Stimulated activated CD4-positive, alpha-beta T cell treated with anti-CD3 and anti-CD28 coated beads, Interleukin-12 subunit alpha, Interleukin-12 subunit beta, amount 100 ng/mL, for 24 hours (primary cell): ENCODE measurements at regions not wholly inside any gene's neighbourhood (a gene's known extent, or its start where the extent isn't known, plus 50 kb on each side); places are given as distances from the start of the nearest gene placed in this dataset.

Experiments used
- DNase-seq, 2 experiments: peaks; one replicate each; pipeline ENCODE4 v3.0.0-alpha.2; 2020; ENCODE audit warnings: low read depth in 2 of 2

DNA sequence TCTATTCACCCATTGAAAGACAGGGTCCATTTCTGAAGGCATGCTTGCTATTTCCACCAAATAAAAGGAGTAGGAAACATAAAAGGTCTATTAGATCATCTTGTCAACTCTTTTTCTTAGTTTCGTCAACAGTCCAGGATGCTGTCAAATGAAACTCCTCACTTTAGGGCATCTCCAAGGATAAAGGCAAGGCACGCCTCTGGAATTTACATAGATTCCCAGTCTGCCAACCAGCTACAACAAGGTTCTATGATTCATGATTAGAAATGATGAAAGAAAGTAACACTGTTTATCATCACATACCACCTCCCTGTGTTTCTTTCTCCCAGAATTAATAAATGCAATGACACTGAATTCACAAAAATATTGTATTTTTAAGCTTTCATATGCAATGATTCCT lies 636.3 kb downstream of the LTN1 start:
- DNase-seq = no peak

DNA sequence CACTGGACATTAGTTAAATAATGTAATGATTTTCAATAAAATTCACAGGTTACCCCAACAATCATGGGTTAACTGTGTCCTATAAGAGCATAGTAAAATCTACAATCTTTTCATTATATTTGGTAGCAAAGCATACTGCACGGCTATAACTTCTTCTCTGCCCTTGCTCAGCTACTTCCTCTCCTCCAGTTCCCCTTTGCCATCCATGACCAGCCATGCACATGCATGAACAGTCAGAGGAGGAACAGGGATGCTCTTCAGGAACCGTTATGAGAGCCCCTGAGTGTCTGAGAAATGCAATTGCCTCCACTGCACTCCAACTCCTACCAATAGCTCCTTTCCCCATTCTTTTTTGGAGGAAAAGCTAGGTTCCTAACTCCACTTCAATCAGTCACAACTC lies 646.7 kb downstream of the LTN1 start:
- no peak for DNase-seq

DNA sequence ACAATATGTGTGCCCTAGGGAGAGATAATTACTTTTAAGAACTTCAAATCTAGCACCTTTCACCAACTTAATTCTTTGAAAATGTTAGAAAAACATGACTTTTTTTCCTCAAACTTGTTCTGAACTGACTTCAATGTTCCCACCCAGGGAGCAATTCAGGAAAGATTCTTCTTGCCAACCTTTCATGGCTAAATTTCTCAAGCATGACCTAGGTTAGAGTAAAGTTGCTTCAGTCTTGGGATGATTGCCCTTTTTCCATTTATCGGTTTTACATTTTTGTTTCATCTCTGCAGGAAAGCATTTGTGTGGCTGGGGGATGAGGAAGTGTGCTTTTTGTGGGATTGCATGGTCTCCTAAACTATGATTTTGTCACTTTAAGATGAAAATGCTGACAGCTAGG lies 647.7 kb downstream of the LTN1 start:
- DNase-seq = no peak

DNA sequence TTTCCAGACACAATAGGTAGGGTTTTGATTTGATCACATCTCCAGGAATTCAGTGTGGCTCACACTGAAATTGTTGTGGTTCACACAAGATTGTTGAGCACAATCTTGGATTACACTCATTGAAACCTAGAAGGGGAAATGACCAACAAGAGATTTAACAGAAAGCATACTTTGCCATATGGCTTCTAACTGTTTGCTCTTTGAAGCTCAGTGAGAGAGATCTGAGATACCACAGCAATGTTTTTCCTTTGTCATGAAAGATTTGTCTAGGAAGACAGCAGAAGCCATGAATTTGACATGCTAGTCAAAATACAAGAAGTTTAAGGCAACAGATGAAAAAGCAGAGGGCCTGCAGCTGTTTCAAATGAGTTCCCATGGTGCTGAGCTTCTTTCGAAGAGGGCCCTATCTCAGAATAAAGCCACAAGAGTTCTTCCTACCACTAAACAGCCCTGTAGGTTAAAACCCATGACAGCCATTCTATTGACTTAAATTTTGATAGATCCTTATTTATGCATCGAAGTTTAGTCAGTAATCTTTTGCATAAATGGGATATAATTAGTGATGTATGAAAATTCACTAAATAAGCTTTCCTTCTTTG lies 650.4 kb downstream of the LTN1 start:
- no peak for DNase-seq

DNA sequence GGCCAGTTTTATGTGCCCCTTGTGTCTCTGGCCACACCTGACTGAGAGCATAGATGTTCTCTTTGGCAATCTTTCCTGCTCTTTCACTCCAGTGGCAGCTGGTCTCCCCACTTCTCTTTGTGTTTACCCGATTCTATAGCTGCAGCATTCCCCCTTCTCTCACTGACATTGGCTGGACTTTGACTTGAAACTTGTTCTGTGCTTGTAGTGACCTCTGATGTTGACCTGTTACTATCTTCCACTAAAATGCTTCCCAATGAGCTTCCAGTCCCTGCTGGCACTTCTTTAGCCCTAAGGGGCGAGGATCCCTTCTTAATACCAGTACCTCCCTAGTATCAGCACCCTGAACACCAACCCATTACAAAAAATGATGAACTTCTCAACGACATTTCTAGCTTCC lies 653.3 kb downstream of the LTN1 start:
- no peak for DNase-seq

DNA sequence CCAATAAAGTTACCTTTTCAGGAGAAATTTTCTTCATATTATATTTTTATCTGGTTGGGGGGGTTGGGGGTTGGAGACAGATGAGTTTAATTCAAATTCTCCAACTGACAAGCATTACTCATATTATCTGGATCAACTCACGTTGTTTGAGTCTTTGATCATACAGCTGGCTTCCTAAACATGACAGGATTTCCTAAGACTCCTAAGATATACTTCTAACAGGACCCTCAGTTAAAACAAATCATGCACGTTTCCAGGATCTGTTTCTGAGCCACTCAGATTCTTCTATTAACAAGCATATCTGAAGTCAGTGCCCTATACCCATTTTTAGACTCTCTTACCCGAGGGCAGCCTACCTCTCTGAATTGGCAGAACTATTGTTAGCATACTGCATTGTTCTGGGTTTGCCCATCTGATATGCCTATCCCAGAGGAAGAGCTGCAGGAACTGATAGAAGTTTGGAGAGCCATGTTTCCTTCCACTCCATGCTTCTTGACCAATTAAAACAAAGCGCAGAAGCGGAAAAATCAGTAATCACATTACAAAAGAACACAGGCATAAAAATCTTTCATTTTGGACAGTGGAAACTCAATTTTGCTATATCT lies 653.9 kb downstream of the LTN1 start:
- no peak for DNase-seq

DNA sequence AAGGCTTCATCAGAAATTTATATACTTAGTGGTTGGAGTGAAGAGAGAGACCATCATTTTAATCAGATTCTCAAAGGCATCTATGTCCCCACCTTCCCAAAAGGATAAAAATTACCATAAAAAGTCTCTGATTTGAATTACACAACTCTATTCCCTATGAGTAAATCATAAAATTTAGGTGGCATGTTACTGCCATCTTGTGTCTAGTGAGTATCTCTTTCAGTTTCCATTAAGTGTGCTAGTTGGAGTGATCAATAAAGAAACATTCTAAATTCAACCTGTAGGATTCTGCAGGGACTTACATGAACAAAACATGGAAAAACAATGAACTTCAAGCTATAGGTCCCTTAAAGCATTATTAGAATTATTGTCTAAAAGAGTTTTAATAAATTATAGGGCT lies 655.4 kb downstream of the LTN1 start:
- DNase-seq = no peak

DNA sequence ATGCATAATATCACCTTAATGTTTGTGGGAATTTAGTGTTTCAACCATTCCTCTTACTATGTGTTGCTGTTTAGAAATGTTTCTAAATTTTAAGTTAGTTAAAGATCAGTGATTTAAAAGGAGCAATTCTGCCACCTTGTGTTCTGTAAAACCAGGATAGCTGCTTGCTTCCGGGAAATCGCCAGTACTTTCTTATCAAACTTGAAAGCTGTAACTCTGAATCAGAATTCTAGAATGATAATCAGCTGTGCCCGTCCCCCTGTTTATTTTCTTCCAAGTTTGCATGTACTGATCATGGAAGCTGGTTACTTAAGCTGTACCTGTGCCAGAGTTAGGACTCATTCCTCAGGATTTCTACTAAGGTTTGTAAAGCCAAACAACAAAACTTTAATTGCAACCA lies 656.4 kb downstream of the LTN1 start:
- DNase-seq = no peak

DNA sequence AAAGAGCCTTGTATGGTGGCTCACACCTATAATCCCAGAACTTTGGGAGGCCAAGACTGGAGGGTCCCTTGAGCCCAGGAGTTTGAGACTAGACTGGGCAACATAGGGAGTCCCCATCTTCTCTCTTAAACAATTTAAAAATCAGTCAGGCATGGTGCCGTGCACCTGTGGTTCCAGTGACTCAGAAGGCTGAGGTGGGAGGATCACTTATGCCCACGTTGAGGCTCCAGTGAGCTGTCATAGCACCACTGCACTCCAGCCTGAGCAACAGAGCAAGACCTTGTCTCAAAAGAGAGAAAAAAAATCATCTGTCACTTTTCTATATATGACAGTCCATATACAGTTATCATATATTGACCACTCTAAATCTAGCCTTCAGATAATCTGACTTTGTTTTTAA lies 658.3 kb downstream of the LTN1 start:
- no peak for DNase-seq

DNA sequence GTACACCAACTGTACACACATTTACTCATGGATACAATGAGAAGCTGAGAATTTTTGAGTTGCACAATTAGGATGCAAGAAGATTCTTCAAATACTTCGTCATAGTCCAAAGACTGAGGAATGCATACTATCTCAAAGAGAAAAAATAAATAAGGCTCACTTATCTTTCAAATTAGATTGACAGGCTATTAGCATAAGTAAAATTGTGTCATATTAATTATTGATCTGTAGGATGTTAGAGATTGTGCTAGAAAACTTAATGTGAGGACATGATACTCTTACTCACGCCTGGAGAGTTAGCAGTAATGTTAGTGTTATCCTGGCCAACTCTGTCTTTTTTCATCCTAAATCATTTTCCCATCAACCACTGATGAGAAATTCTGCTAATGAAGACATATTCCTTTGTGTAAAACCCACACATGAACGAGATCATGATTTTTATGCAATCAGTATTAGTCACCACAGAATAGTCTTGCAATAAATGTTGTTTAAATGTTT lies 659.0 kb downstream of the LTN1 start:
- no peak for DNase-seq

DNA sequence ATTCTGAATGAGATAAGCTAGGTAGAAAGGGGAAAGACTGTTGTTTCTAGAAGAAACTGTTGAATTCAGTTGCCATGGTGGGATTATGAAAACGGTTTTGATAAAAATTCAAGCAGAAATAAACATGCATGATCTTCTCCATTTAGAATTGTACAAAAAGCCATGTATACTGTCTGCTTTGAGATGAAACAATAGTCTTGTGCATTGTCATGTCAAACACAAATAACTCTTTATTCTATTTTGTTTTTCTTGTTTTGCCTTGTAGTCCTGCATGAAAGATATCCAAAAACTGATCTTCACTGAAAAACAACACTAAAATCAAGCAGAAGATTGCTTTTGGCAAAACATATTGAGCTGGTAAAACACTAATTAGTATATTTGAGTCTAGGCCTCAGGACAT lies 659.9 kb downstream of the LTN1 start:
- no peak for DNase-seq

DNA sequence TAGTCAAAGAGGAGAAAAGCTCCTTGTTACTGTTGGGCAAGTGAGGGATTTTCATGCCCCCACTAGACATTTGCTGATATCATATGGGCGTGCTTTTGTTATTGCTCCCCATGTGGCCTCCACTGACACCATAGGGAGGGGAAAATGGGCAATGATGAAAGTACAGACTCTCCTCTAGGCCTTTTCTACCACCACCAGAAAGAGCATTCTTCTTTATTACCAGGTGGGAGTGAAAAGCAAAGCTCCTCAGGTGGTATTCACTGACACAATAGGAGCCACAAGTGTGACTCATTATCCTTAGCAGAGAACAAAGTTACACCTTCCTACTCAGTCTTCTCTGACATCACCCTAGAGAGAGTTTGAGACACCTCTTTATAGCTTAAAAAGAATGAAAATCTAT lies 667.1 kb downstream of the LTN1 start:
- no peak for DNase-seq

DNA sequence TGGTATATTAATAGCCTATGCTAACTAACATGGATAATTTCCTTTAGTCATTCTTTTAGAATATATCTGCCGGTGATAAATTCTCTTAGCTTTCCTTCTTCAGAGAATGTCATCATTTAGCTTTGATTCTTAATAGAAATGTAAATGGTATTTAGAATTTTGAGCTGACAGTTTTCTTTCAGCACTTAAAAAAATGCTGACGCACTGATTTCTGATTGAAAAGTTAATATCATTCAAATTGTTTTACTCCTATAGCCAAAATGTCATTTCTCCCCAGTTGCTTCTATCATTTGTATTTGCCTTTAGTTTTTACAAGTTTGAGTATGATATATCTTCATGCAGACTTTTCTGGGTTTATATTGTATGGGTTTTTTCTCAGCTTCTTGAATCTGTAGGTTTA lies 668.0 kb downstream of the LTN1 start:
- no peak for DNase-seq

DNA sequence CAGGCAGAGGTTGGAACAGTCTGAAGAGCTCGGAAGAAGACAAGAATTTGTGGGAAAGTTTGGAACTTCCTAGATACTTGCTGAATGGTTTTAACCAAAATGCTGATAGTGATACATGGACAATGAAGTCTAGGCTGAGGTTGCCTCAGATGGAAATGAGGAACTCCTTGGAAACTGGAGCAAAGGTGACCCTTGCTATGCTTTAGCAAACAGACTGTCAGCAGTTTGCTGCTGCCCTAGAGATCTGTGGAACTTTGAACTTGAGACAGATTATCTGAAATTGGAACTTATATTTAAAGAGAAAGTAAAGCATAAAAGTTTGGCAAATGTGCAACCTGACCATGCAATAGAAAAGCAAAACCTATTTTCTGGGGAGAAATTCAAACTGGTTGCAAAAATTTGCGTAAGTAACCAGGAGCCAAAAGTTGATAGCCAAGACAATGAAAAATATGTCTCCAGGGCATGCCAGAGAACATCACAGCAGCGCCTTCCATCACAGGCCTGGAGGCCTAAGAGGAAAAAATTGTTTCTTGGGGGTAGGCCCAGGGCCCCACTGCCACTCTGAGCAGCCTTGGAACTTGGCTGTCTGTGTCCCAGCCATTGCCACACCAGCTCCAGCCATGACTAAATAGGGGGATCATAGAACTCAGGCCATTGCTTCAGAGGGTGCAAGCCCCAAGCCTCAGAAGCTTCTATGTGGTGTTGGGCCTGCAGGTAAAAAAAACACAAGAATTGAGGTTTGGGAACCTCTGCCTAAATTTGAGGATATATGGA lies 675.3 kb downstream of the LTN1 start:
- DNase-seq = no peak

DNA sequence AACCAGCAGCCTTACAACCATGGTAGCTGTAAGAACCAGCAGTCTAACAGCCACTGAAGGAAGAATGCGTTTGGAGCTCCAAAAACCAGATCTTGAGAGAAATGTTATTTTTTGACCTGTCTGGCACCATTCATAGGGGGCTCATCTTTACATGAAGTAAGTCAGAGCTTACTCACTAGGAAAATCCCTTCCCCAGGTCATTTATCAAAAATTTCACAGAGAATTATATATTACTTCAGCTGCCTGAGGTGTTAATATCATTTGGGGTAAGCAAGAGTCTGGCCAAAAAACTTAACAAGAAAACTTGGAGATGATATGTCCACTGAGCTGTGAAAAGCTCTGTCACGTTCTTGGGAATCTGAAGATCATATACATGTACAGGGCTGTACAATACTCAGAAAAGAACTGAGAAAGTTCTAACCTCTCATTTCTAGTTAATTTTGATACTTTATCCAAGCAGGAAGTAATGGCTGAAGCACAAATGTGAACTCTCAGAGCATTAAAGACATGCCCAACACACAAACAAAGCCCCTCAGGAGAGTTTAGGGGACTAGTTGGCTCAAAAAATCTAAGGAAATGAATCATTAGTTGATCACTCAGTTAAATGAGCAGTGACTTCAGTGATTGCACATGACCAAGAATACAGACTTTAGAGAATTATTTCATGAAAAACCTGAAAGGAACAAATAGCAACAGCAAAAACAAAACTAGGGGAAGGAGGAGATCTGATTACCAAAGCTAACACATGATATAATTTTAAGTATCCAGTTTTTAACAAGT lies 681.1 kb downstream of the LTN1 start:
- DNase-seq = no peak

DNA sequence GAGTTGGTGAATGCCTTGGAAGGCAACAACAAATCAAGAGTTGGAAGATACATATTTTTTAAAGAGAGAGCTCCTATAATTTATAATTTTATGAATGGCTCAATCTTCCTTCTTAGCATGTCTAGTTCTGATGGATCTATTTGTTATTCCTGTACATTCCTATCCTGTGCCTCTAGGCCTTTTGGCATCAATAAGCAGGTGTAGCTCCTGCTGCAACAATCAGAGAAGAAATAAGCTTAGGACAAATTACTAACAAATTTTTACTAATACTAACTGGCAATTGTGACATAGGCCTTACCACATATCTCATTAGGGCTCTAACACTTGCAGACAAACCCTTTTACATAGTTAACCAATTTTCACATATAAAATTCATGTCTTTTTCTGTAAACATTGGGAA lies 682.0 kb downstream of the LTN1 start:
- DNase-seq = no peak

DNA sequence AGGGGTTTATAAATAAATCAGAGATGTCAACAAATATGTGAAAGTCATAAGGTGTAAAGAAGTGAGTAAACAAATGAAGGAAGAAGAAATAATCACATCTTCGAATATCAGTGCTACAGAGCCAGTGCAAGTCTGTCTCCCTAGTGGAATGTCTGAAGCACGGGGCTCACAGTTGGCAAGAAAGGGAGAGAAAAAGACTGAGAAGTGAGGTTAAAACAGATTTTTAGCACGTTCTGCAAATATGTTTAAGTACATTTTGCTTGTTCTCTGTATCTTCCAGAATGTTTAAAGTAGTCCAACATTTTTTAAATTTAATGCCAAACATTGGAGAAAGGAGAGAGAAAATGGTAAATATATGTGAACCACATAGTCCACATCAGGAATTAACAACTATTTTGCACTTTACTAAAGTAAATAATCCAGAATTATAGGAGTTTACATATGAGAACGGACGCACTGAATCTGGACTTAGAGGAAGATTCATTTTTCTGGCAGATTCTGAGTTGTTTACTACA lies 682.4 kb downstream of the LTN1 start:
- no peak for DNase-seq

DNA sequence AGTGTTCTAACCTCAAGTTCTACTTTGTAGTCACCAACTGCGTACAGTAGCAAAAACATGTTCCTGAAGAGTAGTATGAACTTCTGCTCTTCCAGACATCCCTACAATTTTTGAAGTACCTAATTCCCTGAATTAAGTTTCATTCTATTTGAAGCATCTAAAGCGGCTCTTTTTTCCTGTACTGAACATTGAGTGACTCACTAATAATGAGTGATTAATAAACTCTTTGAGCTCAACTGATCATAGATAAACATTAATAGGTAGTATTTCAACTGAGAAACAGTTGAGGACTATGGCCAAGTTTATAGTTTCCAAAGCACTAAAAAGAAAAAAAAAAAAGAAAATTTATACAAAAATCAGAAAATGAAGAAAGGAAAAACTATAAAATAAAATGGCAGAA lies 683.1 kb downstream of the LTN1 start:
- DNase-seq = no peak

DNA sequence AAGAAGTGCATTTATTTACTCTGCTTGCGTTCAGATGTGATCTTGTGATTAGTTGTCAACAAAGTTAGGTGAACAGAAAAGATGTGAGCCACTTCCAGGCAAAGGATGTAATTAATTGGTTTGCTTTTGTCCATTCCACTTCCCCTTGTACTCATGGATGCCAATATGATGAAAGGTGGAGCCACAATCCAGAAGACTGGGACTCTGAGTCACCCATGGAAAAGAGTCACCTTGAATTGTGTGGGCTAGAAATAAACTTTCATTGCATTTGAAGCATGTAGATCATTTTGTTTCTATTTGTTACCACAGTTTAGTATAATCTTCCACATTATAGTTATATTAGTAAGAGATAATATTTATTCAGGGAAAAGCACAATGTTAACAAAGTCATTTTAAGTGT lies 684.2 kb downstream of the LTN1 start:
- DNase-seq = no peak

DNA sequence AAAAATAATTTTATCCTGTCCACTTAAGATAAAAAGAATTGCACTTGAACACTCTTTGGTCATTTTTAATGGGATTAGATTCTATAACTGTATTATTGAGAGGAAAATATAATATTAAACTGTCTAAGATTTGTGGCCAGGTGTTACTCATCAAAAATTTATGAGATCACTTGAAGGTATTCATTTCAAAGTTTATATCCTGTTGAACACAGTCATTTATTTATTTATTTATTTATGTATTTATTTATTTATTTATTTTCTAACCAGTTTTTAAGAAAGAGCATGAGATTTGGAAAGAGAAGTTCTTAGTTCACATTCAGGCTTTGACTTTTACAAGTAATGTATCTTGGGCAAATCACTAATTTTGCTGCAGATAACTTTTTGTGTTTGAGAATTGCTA lies 692.7 kb downstream of the LTN1 start:
- DNase-seq = no peak

DNA sequence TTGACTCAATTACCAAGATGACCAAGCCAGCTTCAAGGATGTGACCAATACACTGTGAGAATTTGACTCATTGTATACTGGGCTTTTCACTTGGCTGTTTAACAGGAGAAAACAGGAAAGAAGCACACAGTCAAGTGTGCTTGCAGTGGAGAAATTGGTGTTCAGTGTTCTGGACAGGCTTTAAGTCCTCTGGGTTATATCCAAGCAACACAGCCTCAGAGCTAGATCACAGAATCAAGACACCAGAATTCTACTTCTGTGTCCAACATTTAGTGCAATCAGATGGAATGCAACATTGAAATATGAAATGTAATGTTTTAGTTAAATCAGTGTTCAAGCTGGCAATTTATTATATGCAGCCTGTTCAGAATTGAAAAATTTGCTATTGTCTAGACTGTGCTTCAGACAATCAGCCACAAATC lies 694.4 kb downstream of the LTN1 start:
- no peak for DNase-seq

DNA sequence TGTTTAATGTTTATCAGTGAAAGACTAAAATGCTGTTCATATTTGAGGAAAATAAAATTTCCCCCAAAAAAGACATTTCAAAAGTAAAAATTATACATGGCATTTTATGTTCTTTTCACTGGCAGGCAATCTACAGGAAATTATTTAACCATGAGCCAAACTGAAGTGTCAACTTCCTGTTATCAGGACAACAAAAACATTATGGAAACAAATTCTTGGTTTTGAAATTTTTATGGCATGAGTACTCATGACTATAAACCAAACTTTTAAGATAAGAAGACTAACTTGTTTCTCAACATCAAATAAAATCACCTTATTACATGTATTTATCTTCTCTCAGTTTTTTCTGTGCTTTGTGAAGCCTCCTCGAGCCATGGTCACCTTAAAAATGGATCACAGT lies 698.6 kb downstream of the LTN1 start:
- DNase-seq = no peak
